ENCODE measurements at regions not wholly inside any gene's neighbourhood (a gene's known extent, or its start where the extent isn't known, plus 50 kb on each side); places are given as distances from the start of the nearest gene placed in this dataset.
"Not testable (repeated sequence)": the region's sequence is repeated elsewhere in the genome, so short reads cannot be mapped to it uniquely, and the experiment has no call there.

DNA sequence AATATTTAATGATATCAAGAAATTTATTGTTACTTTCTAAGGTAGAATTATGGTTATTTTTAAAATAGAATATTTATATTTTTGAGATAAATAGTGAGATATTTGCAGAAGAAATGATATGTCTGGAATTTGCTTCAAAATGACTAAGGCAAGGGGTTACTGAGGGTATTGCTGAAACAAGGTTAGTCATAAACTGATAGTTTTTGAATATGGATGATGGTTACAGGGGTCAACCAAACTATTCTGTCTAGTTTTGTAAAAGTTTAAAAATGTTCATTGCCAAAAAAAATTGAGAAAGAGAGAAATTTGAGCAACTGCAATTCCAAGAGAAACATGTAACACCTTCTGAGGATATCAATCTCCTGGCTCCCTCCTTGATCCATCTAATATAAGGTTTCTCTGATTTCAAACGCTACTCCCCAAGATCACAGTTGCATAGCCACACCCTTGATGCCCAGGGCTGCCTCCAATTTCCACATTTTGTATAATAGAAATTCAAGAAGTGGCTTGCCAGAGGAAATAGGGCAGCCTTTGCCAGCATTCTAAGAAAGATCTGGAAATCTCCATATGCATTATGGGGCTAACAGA, 159.4 kb upstream of the NAMPT start:
- TF ChIP-seq CTCF (IDR thresholded peaks at IDR 0.05; ENCODE audit: low read depth, low read length), result no peak
- Histone ChIP-seq H3K36me3 (no peaks in the 10 kb centered on the region), H3K4me3 (ENCODE audit: low read depth, low read length) (no peak overlapping the region), H3K9me3 (ENCODE audit: severe bottlenecking) (no peaks in the 10 kb centered on the region), H3K27me3 (ENCODE audit: insufficient read depth, low read depth, severe bottlenecking) (no peaks in the 10 kb centered on the region), H3K27ac (no peak overlapping the region)
- DNase-seq, result no peak

GRCh38 chr7:106443156-106443555, 158.4 kb upstream of the NAMPT start:
- TF ChIP-seq CTCF (IDR thresholded peaks at IDR 0.05; ENCODE audit: low read depth, low read length), result no peak
- H3K36me3 ChIP-seq, result no peaks in the 10 kb centered on the region
- H3K9me3 ChIP-seq (ENCODE audit: severe bottlenecking), result no peaks in the 10 kb centered on the region
- no peaks in the 10 kb centered on the region for H3K27me3 ChIP-seq (ENCODE audit: insufficient read depth, low read depth, severe bottlenecking)
- H3K4me3 ChIP-seq (ENCODE audit: low read depth, low read length), result no peak overlapping the region
- H3K27ac ChIP-seq, result no peak overlapping the region
- DNase-seq, result no peak

DNA sequence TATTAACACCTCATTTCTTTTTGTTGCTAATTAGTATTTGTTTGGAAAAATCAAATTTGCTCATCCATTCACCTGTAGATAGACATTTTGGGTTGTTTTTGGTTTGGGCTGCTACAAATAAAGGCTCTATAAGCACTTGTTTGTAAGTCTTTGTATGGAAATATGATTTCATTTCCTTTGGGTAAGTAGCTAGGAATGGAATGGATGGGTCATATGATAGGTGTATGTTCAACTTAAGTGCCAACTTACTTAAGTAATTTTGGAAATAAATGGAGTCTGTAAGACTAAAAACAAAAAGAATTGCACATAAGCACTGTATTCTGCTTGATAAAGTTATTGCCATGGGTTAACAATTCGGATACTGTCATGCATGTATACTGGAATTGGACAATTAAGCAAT, 157.7 kb upstream of the NAMPT start:
- H3K9me3 ChIP-seq (ENCODE audit: severe bottlenecking), result no peaks in the 10 kb centered on the region
- H3K4me3 ChIP-seq (ENCODE audit: low read depth, low read length), result no peak overlapping the region
- H3K27me3 ChIP-seq (ENCODE audit: insufficient read depth, low read depth, severe bottlenecking), result no peaks in the 10 kb centered on the region
- H3K27ac ChIP-seq, result no peak overlapping the region
- no peak for DNase-seq
- TF ChIP-seq CTCF (IDR thresholded peaks at IDR 0.05; ENCODE audit: low read depth, low read length), result no peak
- no peaks in the 10 kb centered on the region for H3K36me3 ChIP-seq

DNA sequence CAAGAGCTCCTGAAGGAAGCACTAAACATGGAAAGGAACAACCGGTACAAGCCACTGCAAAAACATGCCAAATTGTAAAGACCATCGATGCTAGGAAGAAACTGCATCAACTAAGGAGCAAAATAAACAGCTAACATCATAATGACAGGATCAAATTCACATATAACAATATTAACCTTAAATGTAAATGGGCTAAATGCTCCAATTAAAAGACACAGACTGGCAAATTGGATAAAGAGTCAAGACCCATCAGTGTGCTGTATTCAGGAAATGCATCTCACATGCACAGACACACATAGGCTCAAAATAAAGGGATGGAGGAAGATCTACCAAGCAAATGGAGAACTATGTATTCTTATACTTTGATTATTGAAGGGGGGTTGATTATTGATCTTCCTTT, 156.6 kb upstream of the NAMPT start:
- H3K27ac ChIP-seq; H3K36me3 ChIP-seq; H3K4me3 ChIP-seq (ENCODE audit: low read depth, low read length); H3K9me3 ChIP-seq (ENCODE audit: severe bottlenecking); H3K27me3 ChIP-seq (ENCODE audit: insufficient read depth, low read depth, severe bottlenecking); DNase-seq: not testable (repeated sequence)

- not testable (repeated sequence) for H3K4me3 ChIP-seq (ENCODE audit: low read depth, low read length); H3K27me3 ChIP-seq (ENCODE audit: insufficient read depth, low read depth, severe bottlenecking); DNase-seq; H3K27ac ChIP-seq; H3K36me3 ChIP-seq; H3K9me3 ChIP-seq (ENCODE audit: severe bottlenecking)
Measured at GRCh38 chr7:106436933-106437332, 152.2 kb upstream of the NAMPT start.

GRCh38 chr7:106433377-106433776, 148.6 kb upstream of the NAMPT start:
- Histone ChIP-seq H3K27me3 (ENCODE audit: insufficient read depth, low read depth, severe bottlenecking) (no peaks in the 10 kb centered on the region), H3K4me3 (ENCODE audit: low read depth, low read length) (no peak overlapping the region), H3K27ac (no peak overlapping the region), H3K9me3 (ENCODE audit: severe bottlenecking) (no peaks in the 10 kb centered on the region), H3K36me3 (no peaks in the 10 kb centered on the region)
- DNase-seq, result no peak
- no peak for TF ChIP-seq CTCF (IDR thresholded peaks at IDR 0.05; ENCODE audit: low read depth, low read length)

Data from WERI-Rb-1 (cell line).